Hepatocyte (in vitro differentiated cells): ENCODE measurements at regions not wholly inside any gene's neighbourhood (a gene's known extent, or its start where the extent isn't known, plus 50 kb on each side); places are given as distances from the start of the nearest gene placed in this dataset.

Experiments used
- CTCF ChIP-seq: fragments of 200-600 bp; sonication (generic); IDR thresholded peaks from 2 replicates; pipeline ENCODE4 v1.5.1; 2016; ENCODE audit warnings: antibody characterized with exemption, mild to moderate bottlenecking; ENCODE audit not compliant: poor library complexity
- EZH2 ChIP-seq: fragments of 200-600 bp; sonication (generic); IDR thresholded peaks from 2 replicates; pipeline ENCODE4 v1.6.1; 2016; ENCODE audit warnings: antibody characterized with exemption, mild to moderate bottlenecking, borderline replicate concordance
- EZH2phosphoT487 ChIP-seq: fragments of 200-600 bp; sonication (generic); IDR thresholded peaks from one replicate; pipeline ENCODE4 v1.6.1; 2018; ENCODE audit warnings: antibody characterized with exemption, mild to moderate bottlenecking, low read depth, moderate library complexity; ENCODE audit not compliant: unreplicated experiment, severe bottlenecking

GRCh38 chr9:14366076-14366475, 52.1 kb upstream of the NFIB start:
- TF ChIP-seq CTCF = no peak
- TF ChIP-seq EZH2 = no peak
- no peak for TF ChIP-seq EZH2phosphoT487
